Muscle layer of duodenum (tissue), 2 donors: ENCODE measurements at regions not wholly inside any gene's neighbourhood (a gene's known extent, or its start where the extent isn't known, plus 50 kb on each side); places are given as distances from the start of the nearest gene placed in this dataset.

Source experiments
- H3K27ac ChIP-seq: one replicate; pipeline ENCODE4 v1.7.0; 2013; ENCODE audit warnings: mild to moderate bottlenecking, low read length
- H3K27me3 ChIP-seq: one replicate; pipeline ENCODE4 v1.7.0; 2013; ENCODE audit warnings: low read depth, mild to moderate bottlenecking, control low read depth, low read length
- H3K36me3 ChIP-seq, 2 donors: one replicate each; pipeline ENCODE4 v1.7.0; 2013; ENCODE audit warnings: low read length in 2 of 2, control low read depth in 1 of 2, mild to moderate bottlenecking in 1 of 2; ENCODE audit not compliant: insufficient read depth in 2 of 2, control insufficient read depth in 1 of 2
- H3K4me1 ChIP-seq, 2 donors: one replicate each; pipeline ENCODE4 v1.7.0; 2013; ENCODE audit warnings: low read length in 2 of 2, mild to moderate bottlenecking in 2 of 2, control low read depth in 1 of 2, moderate library complexity in 1 of 2; ENCODE audit not compliant: insufficient read depth in 2 of 2, control insufficient read depth in 1 of 2
- H3K4me3 ChIP-seq, 2 donors: one replicate each; pipeline ENCODE4 v1.7.0; 2013; ENCODE audit warnings: low read length in 2 of 2, low read depth in 1 of 2, mild to moderate bottlenecking in 1 of 2
- H3K9me3 ChIP-seq, 2 donors: one replicate each; pipeline ENCODE4 v1.7.0; 2013; ENCODE audit warnings: low read length in 2 of 2, control low read depth in 1 of 2, mild to moderate bottlenecking in 1 of 2; ENCODE audit not compliant: control insufficient read depth in 1 of 2
- donor health status: healthy.

- Histone ChIP-seq H3K9me3 (no peaks in the 10 kb centered on the region), H3K4me3 (no peak overlapping the region), H3K4me1 (no peaks in the 10 kb centered on the region), H3K27ac (no peak overlapping the region), H3K27me3 (no peaks in the 10 kb centered on the region), H3K36me3 (no peaks in the 10 kb centered on the region)
These were observed 512.8 kb downstream of the INSC start for GRCh38 chr11:15627560-15627959.

- Histone ChIP-seq H3K27me3 (no peaks in the 10 kb centered on the region), H3K27ac (no peak overlapping the region), H3K36me3 (no peaks in the 10 kb centered on the region), H3K9me3 (no peaks in the 10 kb centered on the region), H3K4me3 (no peak overlapping the region), H3K4me1 (no peaks in the 10 kb centered on the region)
These were observed 515.1 kb downstream of the INSC start for GRCh38 chr11:15629690-15630321.

GRCh38 chr11:15630896-15631295, 516.2 kb downstream of the INSC start:
- Histone ChIP-seq H3K4me1 (no peaks in the 10 kb centered on the region), H3K4me3 (no peak overlapping the region), H3K36me3 (no peaks in the 10 kb centered on the region), H3K27ac (no peak overlapping the region), H3K27me3 (no peaks in the 10 kb centered on the region), H3K9me3 (no peaks in the 10 kb centered on the region)

GRCh38 chr11:15635521-15635920, 520.8 kb downstream of the INSC start:
- H3K27me3 ChIP-seq: no peaks in the 10 kb centered on the region
- no peaks in the 10 kb centered on the region for H3K4me1 ChIP-seq
- H3K9me3 ChIP-seq: peaks cover 0 to 4% of the 10 kb centered on the region in 2 donors
- H3K27ac ChIP-seq: no peak overlapping the region
- H3K36me3 ChIP-seq: no peaks in the 10 kb centered on the region
- H3K4me3 ChIP-seq: no peak overlapping the region

- H3K36me3 ChIP-seq: no peaks in the 10 kb centered on the region
- no peak overlapping the region for H3K4me3 ChIP-seq
- no peak overlapping the region for H3K27ac ChIP-seq
- no peaks in the 10 kb centered on the region for H3K4me1 ChIP-seq
- H3K9me3 ChIP-seq: peaks cover 0 to 4% of the 10 kb centered on the region in 2 donors
- H3K27me3 ChIP-seq: no peaks in the 10 kb centered on the region
These were observed 521.9 kb downstream of the INSC start for GRCh38 chr11:15636521-15637089.

GRCh38 chr11:15638386-15638787, 523.7 kb downstream of the INSC start:
- Histone ChIP-seq H3K36me3 (no peaks in the 10 kb centered on the region), H3K27me3 (no peaks in the 10 kb centered on the region), H3K4me1 (no peaks in the 10 kb centered on the region), H3K4me3 (no peak overlapping the region), H3K9me3 (peaks cover 0 to 4% of the 10 kb centered on the region in 2 donors), H3K27ac (no peak overlapping the region)

- no peak overlapping the region for H3K4me3 ChIP-seq
- no peaks in the 10 kb centered on the region for H3K4me1 ChIP-seq
- no peak overlapping the region for H3K27ac ChIP-seq
- peaks cover 0 to 4% of the 10 kb centered on the region in 2 donors for H3K9me3 ChIP-seq
- H3K27me3 ChIP-seq: no peaks in the 10 kb centered on the region
- no peaks in the 10 kb centered on the region for H3K36me3 ChIP-seq
These were observed 525.6 kb downstream of the INSC start for GRCh38 chr11:15640318-15640717.

GRCh38 chr11:15641271-15642045, 526.7 kb downstream of the INSC start:
- H3K9me3 ChIP-seq: peaks cover 0 to 4% of the 10 kb centered on the region in 2 donors
- no peaks in the 10 kb centered on the region for H3K27me3 ChIP-seq
- H3K27ac ChIP-seq: no peak overlapping the region
- H3K36me3 ChIP-seq: no peaks in the 10 kb centered on the region
- H3K4me3 ChIP-seq: no peak overlapping the region
- no peaks in the 10 kb centered on the region for H3K4me1 ChIP-seq

- Histone ChIP-seq H3K27me3 (no peaks in the 10 kb centered on the region), H3K4me3 (no peak overlapping the region), H3K9me3 (no peaks in the 10 kb centered on the region), H3K4me1 (peaks cover 0 to under 1% of the 10 kb centered on the region in 2 donors), H3K36me3 (no peaks in the 10 kb centered on the region), H3K27ac (no peak overlapping the region)
These were observed 530.5 kb downstream of the INSC start for GRCh38 chr11:15645201-15645600.

GRCh38 chr11:15649371-15650104, 534.8 kb downstream of the INSC start:
- Histone ChIP-seq H3K36me3 (no peaks in the 10 kb centered on the region), H3K27ac (no peak overlapping the region), H3K9me3 (no peaks in the 10 kb centered on the region), H3K4me3 (no peak overlapping the region), H3K4me1 (peaks cover 7 to 8% of the 10 kb centered on the region in 2 donors), H3K27me3 (no peaks in the 10 kb centered on the region)
